Spinal cord (tissue), 9 donors: ENCODE measurements at regions not wholly inside any gene's neighbourhood (a gene's known extent, or its start where the extent isn't known, plus 50 kb on each side); places are given as distances from the start of the nearest gene placed in this dataset.

Source experiments
- DNase-seq, 6 donors: peaks; one replicate each; pipeline versions ENCODE4 v3.0.0 to v3.0.0-alpha.2; 2013 to 2015; ENCODE audit warnings: low spot score in 6 of 6, low read depth in 4 of 6
- H3K27ac ChIP-seq: one replicate; pipeline ENCODE4 v1.5.1; 2013; ENCODE audit warnings: low read depth, low read length, control low read depth
- H3K27me3 ChIP-seq: one replicate; pipeline ENCODE4 v1.6.1; 2013; ENCODE audit warnings: low read length; ENCODE audit not compliant: control insufficient read depth, insufficient read depth
- H3K36me3 ChIP-seq: one replicate; pipeline ENCODE4 v1.6.1; 2013; ENCODE audit warnings: low read length; ENCODE audit not compliant: control insufficient read depth, insufficient read depth
- H3K4me1 ChIP-seq: one replicate; pipeline ENCODE4 v1.6.1; 2013; ENCODE audit warnings: low read length; ENCODE audit not compliant: control insufficient read depth, insufficient read depth
- H3K4me3 ChIP-seq: one replicate; pipeline ENCODE4 v1.5.1; 2013; ENCODE audit warnings: low read depth, low read length, control low read depth
- H3K9me3 ChIP-seq: one replicate; pipeline ENCODE4 v1.6.1; 2013; ENCODE audit warnings: low read length; ENCODE audit not compliant: control insufficient read depth, insufficient read depth
- WGBS: methylation state at CpG from one replicate; pipeline ENCODE4 v1.1.5; 2013; ENCODE audit warnings: missing lambda C conversion rate; ENCODE audit not compliant: insufficient coverage; 5-methylcytosine and 5-hydroxymethylcytosine counted together
- donor health status: healthy.

DNA sequence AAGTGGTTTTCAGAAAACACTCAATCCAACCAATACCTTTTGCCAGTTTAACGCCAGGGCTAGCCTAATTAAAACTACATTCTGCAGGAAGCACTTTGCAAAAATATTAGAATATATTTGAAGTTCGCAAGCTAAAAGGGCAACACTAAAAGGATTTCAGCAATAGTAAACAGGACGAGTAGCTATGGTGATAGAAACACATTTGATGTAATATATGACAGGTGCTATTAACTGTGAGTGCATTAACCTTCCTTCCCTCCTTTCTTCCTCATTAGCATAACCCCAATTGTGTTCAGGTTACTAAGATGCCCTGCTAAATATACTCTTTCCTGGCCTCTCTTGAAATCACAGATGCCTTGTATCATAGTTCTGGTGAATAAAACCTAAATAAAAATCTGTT, 85.6 kb upstream of the TMCC3 start:
- H3K27me3 ChIP-seq = no peaks in the 10 kb centered on the region
- H3K4me1 ChIP-seq = peaks cover 3% of the 10 kb centered on the region
- no CpG with 5 or more reads among the region's 3 CpGs for WGBS
- DNase-seq = no peak
- no peak overlapping the region for H3K27ac ChIP-seq
- H3K4me3 ChIP-seq = no peak overlapping the region
- no peaks in the 10 kb centered on the region for H3K36me3 ChIP-seq
- H3K9me3 ChIP-seq = no peaks in the 10 kb centered on the region

DNA sequence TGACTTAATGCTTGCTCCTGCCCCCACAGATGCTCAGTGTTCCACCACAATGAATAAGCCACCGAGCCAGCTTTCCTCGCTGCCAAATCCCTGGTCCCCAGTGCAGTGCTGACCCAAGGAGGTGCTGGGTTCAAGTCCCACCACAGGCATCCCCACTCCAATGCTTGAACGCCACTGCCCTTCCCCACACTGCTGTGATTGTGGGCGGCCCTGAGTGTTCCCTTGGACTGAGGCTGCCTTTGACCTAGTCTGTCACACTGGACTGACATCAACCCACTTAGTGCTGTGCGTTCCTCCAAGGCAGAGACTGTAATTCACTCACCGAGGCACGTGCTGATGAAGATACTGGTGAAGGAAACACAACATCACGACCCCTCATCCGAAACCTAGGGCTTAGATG, 83.4 kb upstream of the TMCC3 start:
- H3K36me3 ChIP-seq = no peaks in the 10 kb centered on the region
- H3K4me3 ChIP-seq = no peak overlapping the region
- H3K27ac ChIP-seq = no peak overlapping the region
- WGBS = 87% methylated on average over 4 of the region's 9 CpGs
- H3K9me3 ChIP-seq = no peaks in the 10 kb centered on the region
- peaks cover 3% of the 10 kb centered on the region for H3K4me1 ChIP-seq
- no peak for DNase-seq
- H3K27me3 ChIP-seq = no peaks in the 10 kb centered on the region

DNA sequence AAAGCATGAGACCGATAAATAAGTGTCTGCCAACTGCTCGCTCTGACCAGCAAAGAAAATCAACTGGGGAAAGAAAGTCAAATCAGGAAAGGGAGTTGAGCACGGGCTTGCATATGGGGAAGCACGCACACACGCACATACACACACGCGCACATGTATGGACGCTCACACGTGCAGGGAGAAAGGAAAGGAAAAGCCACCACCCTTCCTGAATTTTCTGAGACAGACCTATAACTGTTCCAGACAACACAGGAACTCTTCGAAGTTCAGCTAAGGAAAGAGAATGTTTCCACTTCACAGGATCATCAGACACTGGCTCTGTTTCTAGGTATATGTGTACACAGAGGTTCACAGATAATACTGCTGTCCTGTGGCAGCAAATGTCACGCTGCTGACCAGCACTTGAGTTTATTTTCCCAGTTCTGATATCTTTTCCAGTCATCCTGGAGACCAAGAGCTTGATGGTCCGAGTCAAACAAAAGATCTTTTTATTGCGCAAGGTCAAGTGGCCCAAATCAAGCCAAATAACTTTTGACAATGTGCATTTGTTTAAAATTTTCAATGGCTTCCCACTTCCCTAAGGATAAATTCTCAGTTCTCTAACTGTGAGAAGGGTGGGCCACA, 82.1 kb upstream of the TMCC3 start:
- no peak overlapping the region for H3K27ac ChIP-seq
- no peak for DNase-seq
- WGBS = 87% methylated on average over 10 of the region's 13 CpGs

DNA sequence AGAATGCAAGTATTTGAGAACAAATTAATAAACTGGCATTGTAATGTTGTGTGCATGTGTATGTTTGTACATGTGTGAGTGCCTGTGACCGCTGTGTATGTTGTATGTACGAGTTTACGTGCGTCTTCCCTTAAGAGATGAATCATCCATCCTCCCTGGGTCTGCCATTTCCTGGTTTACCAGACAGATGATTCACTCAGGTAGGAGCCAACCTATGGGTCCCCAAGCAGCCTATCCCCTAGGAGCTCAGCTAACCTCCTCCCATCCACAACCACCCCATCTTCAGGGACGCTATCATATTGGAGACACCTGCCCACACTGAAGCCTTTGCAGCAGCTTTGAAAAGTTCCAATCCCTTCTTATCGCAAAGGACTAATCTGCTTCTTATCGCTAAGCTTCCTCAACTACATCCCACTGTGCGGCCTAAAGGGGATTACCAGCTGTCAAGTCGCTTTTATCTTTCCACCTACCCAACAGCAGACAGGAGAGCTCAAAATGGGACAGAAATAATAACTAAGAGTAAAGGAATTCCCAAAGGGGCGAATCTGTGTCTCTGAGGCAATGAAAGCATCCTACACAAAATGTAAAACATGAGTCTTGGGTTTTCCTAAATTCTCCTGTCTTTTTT, 81.5 kb upstream of the TMCC3 start:
- 89% methylated on average over 3 of the region's 10 CpGs for WGBS
- Histone ChIP-seq H3K36me3 (no peaks in the 10 kb centered on the region), H3K27me3 (no peaks in the 10 kb centered on the region), H3K4me3 (no peak overlapping the region), H3K9me3 (no peaks in the 10 kb centered on the region), H3K4me1 (peaks cover 3% of the 10 kb centered on the region), H3K27ac (no peak overlapping the region)
- DNase-seq = no peak

More for the DNA sequence above, 82.1 kb upstream of the TMCC3 start:
- H3K36me3 ChIP-seq = no peaks in the 10 kb centered on the region
- no peak overlapping the region for H3K4me3 ChIP-seq
- no peaks in the 10 kb centered on the region for H3K27me3 ChIP-seq
- H3K4me1 ChIP-seq = peaks cover 3% of the 10 kb centered on the region
- H3K9me3 ChIP-seq = no peaks in the 10 kb centered on the region

DNA sequence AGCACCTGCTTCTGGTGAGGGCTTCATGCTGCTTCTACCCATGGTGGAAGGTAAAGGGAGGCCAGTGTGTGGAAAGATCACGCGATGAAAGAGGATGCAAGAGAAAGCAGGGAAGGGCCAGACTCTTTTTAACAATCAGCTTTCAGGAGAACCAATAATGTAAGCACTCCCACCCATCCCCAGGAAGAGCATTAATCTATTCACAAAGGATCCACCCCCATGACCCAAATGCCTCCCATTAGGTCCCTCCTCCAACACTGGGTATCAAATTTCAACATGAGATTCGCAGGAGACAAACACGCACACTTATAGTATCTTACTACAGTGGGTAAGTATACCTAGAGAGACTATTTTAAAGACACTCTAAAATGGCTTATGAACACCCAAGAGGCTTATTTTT, 80.5 kb upstream of the TMCC3 start:
- Histone ChIP-seq H3K9me3 (no peaks in the 10 kb centered on the region), H3K27me3 (no peaks in the 10 kb centered on the region), H3K27ac (no peak overlapping the region), H3K4me3 (no peak overlapping the region), H3K4me1 (peaks cover 3% of the 10 kb centered on the region), H3K36me3 (no peaks in the 10 kb centered on the region)
- no CpG with 5 or more reads among the region's 4 CpGs for WGBS
- no peak for DNase-seq

DNA sequence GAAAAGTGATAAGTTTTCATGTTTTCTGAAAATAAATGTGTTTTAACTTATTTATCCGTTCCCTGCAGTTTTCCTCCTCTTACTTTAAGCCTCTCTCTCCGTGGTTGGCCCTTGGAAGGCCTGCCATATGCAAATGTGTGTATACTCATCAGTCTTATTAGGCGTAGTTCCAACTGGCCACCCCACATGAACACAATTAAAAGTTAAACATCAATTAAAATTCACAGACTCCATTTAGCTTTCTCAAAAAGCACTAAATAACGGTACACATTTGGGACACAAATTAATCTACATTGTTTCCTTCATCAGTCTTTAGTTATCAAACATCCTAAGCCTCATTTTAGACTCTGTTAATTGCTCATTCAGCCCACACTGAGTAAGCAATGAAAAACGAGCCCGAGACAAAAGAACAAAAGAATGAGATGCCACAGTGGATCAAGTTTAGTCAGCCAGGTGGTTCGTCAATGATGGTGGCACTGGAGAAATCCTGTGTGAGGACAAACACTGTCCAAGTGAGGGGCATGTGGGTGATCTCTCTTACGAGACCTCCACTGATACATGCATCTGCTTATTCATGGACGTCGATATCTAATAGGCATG, 76.0 kb upstream of the TMCC3 start:
- no peak overlapping the region for H3K27ac ChIP-seq
- peak in 2 of 6 donors; percentile 77 for DNase-seq
- H3K4me3 ChIP-seq = no peak overlapping the region
- no peaks in the 10 kb centered on the region for H3K36me3 ChIP-seq
- no peaks in the 10 kb centered on the region for H3K4me1 ChIP-seq
- 35% methylated on average over 8 of the region's 10 CpGs for WGBS
- H3K9me3 ChIP-seq = no peaks in the 10 kb centered on the region
- no peaks in the 10 kb centered on the region for H3K27me3 ChIP-seq

DNA sequence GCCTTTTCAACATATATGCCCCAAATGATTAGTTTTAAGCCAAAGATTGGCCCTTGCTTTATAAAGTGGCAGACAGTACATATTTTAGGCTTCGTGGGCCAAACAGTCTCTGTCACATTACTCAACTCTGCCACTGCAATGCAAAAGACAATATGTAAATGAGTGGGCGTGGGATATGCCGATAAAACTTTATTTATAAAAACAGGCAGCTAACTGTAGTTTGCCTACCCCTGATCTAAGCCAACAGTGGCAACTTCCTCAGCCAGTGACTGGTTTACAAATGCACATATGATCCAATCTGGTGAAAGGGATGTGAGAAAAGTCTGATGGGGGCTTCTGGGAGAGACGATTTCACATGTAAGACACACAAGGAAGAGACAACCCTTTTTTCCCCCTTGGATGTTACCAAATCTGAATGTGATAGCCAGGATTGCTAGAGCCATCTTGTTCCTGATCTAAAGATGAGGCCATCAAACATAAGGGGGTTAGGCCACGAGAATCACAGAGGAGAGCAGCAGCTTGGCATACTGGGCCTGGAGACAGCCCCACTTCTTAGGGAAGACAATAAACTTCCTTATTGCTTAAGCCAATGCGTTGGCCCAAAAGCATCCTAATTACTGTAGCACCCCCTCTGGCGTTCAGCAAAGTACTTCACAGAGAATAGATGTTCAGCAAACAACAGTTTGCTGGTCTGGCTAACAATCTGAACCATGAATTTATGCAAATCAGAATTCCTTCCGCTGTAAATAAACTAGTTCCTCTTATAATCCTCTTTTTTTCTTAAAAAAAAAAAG, 75.2 kb upstream of the TMCC3 start:
- Histone ChIP-seq H3K27ac (no peak overlapping the region), H3K36me3 (no peaks in the 10 kb centered on the region), H3K9me3 (no peaks in the 10 kb centered on the region), H3K4me1 (no peaks in the 10 kb centered on the region), H3K27me3 (no peaks in the 10 kb centered on the region), H3K4me3 (no peak overlapping the region)
- WGBS = 9% methylated on average over 3 of the region's 8 CpGs
- peak in 2 of 6 donors; percentile 60 to 76 for DNase-seq

DNA sequence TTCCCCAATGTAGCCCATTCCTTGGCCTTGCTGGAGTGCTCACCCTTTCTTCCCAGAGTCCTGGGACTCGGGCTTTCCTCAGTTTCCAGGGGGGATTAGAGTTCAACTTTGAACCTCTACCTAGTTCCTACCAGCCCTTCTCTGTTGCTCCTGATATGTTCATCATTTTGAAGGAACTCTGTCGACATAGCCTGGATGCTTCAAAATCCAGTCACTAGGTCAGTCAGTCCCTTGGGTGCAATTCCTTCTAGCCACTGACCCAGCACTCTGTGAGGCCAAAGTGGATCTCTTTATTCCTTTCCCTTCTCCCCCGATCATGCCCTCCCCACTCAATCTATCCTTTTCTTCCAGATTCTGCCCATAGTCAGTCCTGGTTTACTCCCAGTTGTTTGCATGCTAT, 72.3 kb upstream of the TMCC3 start:
- no peak overlapping the region for H3K27ac ChIP-seq
- H3K4me1 ChIP-seq = no peaks in the 10 kb centered on the region
- no peaks in the 10 kb centered on the region for H3K36me3 ChIP-seq
- no peaks in the 10 kb centered on the region for H3K9me3 ChIP-seq
- H3K27me3 ChIP-seq = no peaks in the 10 kb centered on the region
- DNase-seq = no peak
- no peak overlapping the region for H3K4me3 ChIP-seq
- WGBS = 93% methylated on average over 3 of the region's 3 CpGs

DNA sequence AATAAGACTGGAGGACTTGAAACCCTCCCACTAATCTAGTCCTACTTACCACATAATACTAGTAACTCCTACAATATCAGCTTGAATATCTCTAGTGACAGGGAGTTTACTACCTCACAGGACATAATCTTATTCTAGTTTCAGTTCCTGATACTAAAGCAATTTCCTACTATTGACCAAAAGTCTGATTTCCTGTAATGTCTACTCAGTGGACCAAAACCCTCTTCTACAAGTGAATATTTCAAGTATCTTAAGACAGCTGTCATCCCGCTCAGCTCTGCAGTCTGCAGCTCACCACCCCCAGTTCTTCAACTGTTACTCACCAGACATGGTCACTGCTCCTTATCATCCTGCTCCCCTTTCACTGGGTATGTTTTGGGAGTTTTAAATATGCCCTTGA, 70.8 kb upstream of the TMCC3 start:
- no peaks in the 10 kb centered on the region for H3K27me3 ChIP-seq
- WGBS = no CpG with 5 or more reads among the region's 1 CpG
- H3K4me1 ChIP-seq = no peaks in the 10 kb centered on the region
- no peak overlapping the region for H3K27ac ChIP-seq
- no peaks in the 10 kb centered on the region for H3K9me3 ChIP-seq
- DNase-seq = no peak
- H3K4me3 ChIP-seq = no peak overlapping the region
- no peaks in the 10 kb centered on the region for H3K36me3 ChIP-seq
